ENCODE measurements at regions not wholly inside any gene's neighbourhood (a gene's known extent, or its start where the extent isn't known, plus 50 kb on each side); places are given as distances from the start of the nearest gene placed in this dataset.

GRCh38 chr6:144580039-144580438 is 294.9 kb downstream of the UTRN start:
- Histone ChIP-seq H3K27me3 (replicated peaks in 1 of 4; ENCODE audit: control extremely low read depth in 1 of 4, control insufficient read depth in 3 of 4, insufficient read depth in 4 of 4, low read length in 3 of 4) (no peaks in the 10 kb centered on the region), H3K9me3 (ENCODE audit: control extremely low read depth in 1 of 3, control insufficient read depth in 2 of 3, insufficient read depth in 1 of 3, low read length in 2 of 3) (no peaks in the 10 kb centered on the region), H3K36me3 (replicated peaks in 1 of 2; ENCODE audit: control extremely low read depth in 1 of 2, control insufficient read depth in 1 of 2, extremely low read depth in 1 of 2, insufficient read depth in 2 of 2, low read length in 1 of 2) (peaks cover 0 to 24% of the 10 kb centered on the region in 2 experiments), H3K9ac (ENCODE audit: low read length) (no peak overlapping the region), H2AFZ (ENCODE audit: insufficient read depth, low read depth, low read length, poor library complexity, severe bottlenecking) (no peak overlapping the region), H3K79me2 (ENCODE audit: control insufficient read depth, insufficient read depth, low read length) (no peaks in the 10 kb centered on the region), H3K4me2 (replicated peaks; ENCODE audit: low read depth, low read length, poor library complexity, severe bottlenecking) (no peak overlapping the region), H3K27ac (ENCODE audit: low read length in 2 of 2) (no peak overlapping the region), H3K4me1 (ENCODE audit: control insufficient read depth in 2 of 2, insufficient read depth in 2 of 2, low read length in 2 of 2) (peaks cover 15 to 18% of the 10 kb centered on the region in 2 donors), H4K20me1 (ENCODE audit: control insufficient read depth, insufficient read depth, low read length, poor library complexity, severe bottlenecking) (peaks cover 65% of the 10 kb centered on the region), H3K4me3 (ENCODE audit: control extremely low read depth in 1 of 5, extremely low read depth in 1 of 5, insufficient read depth in 1 of 5, low read depth in 2 of 5, low read length in 4 of 5) (no peak overlapping the region)
- Mint-ChIP-seq H3K27ac (no peak overlapping the region), H3K4me1 (peaks cover 19% of the 10 kb centered on the region), H3K27me3 (no peaks in the 10 kb centered on the region), H3K4me3 (no peak overlapping the region), H3K9me3 (ENCODE audit: insufficient read depth) (no peaks in the 10 kb centered on the region)
- ATAC-seq (ENCODE audit: low read depth) (no peak), DNase-seq (no peak)
- CTCF ChIA-PET = interaction anchor here (0.9 kb wide), 1 partner anchor 11 kb away, joined by 3 read pairs; no protein-coding TSS in a partner anchor
- POLR2A ChIA-PET = no interaction called here
- TF ChIP-seq EZH2 (IDR thresholded peaks at IDR 0.05; ENCODE audit: borderline replicate concordance, insufficient read depth, low read depth, low read length, poor library complexity, severe bottlenecking) (no peak), CTCF (IDR thresholded peaks at IDR 0.05) (no peak)
- intact Hi-C loops (cut with micrococcal nuclease) = loop anchor here (5.0 to 10.0 kb wide), 2 partner anchors 72 to 1125 kb away; no protein-coding TSS in a partner anchor
- WGBS (ENCODE audit: insufficient coverage) = 82% methylated on average over 3 of the region's 3 CpGs

GRCh38 chr6:144580771-144581170 is 295.6 kb downstream of the UTRN start:
- Histone ChIP-seq H3K27ac (ENCODE audit: low read length in 2 of 2) (no peak overlapping the region), H3K4me3 (ENCODE audit: control extremely low read depth in 1 of 5, extremely low read depth in 1 of 5, insufficient read depth in 1 of 5, low read depth in 2 of 5, low read length in 4 of 5) (no peak overlapping the region), H3K4me1 (ENCODE audit: control insufficient read depth in 2 of 2, insufficient read depth in 2 of 2, low read length in 2 of 2) (peaks cover 15 to 18% of the 10 kb centered on the region in 2 donors), H3K4me2 (replicated peaks; ENCODE audit: low read depth, low read length, poor library complexity, severe bottlenecking) (no peak overlapping the region), H4K20me1 (ENCODE audit: control insufficient read depth, insufficient read depth, low read length, poor library complexity, severe bottlenecking) (peaks cover 65% of the 10 kb centered on the region), H3K9me3 (ENCODE audit: control extremely low read depth in 1 of 3, control insufficient read depth in 2 of 3, insufficient read depth in 1 of 3, low read length in 2 of 3) (no peaks in the 10 kb centered on the region), H3K9ac (ENCODE audit: low read length) (no peak overlapping the region), H3K27me3 (replicated peaks in 1 of 4; ENCODE audit: control extremely low read depth in 1 of 4, control insufficient read depth in 3 of 4, insufficient read depth in 4 of 4, low read length in 3 of 4) (no peaks in the 10 kb centered on the region), H3K79me2 (ENCODE audit: control insufficient read depth, insufficient read depth, low read length) (peaks cover 2% of the 10 kb centered on the region), H2AFZ (ENCODE audit: insufficient read depth, low read depth, low read length, poor library complexity, severe bottlenecking) (no peak overlapping the region), H3K36me3 (replicated peaks in 1 of 2; ENCODE audit: control extremely low read depth in 1 of 2, control insufficient read depth in 1 of 2, extremely low read depth in 1 of 2, insufficient read depth in 2 of 2, low read length in 1 of 2) (peaks cover 0 to 24% of the 10 kb centered on the region in 2 experiments)
- ATAC-seq (ENCODE audit: low read depth) (no peak), DNase-seq (no peak)
- no peak overlapping the region for H3K27ac Mint-ChIP-seq
- CTCF ChIA-PET = interaction anchor here (1.0 to 2.1 kb wide), 2 partner anchors 352 to 1053 kb away, joined by 3 to 7 read pairs; no protein-coding TSS in a partner anchor
- POLR2A ChIA-PET = no interaction called here
- peaks cover 19% of the 10 kb centered on the region for H3K4me1 Mint-ChIP-seq
- no peaks in the 10 kb centered on the region for H3K9me3 Mint-ChIP-seq (ENCODE audit: insufficient read depth)
- TF ChIP-seq EZH2 (IDR thresholded peaks at IDR 0.05; ENCODE audit: borderline replicate concordance, insufficient read depth, low read depth, low read length, poor library complexity, severe bottlenecking) = no peak
- no peak for TF ChIP-seq CTCF (IDR thresholded peaks at IDR 0.05)
- no peaks in the 10 kb centered on the region for H3K27me3 Mint-ChIP-seq
- H3K4me3 Mint-ChIP-seq = no peak overlapping the region
- 100% methylated on average over 1 of the region's 1 CpG for WGBS (ENCODE audit: insufficient coverage)
- intact Hi-C loops (cut with micrococcal nuclease) = loop anchor here (5.0 to 10.0 kb wide), 2 partner anchors 72 to 1124 kb away; no protein-coding TSS in a partner anchor
